NT2/D1 (cell line): ENCODE measurements at regions not wholly inside any gene's neighbourhood (a gene's known extent, or its start where the extent isn't known, plus 50 kb on each side); places are given as distances from the start of the nearest gene placed in this dataset.

Experiments used
- DNase-seq: peaks from one replicate; pipeline ENCODE4 v3.0.0-alpha.2; 2011; ENCODE audit warnings: low read depth, low spot score
- H3K27me3 ChIP-seq: 2 replicates; pipeline ENCODE4 v1.6.0; 2011; ENCODE audit warnings: mild to moderate bottlenecking; ENCODE audit not compliant: insufficient read length, insufficient read depth
- H3K36me3 ChIP-seq: 2 replicates; pipeline ENCODE4 v1.6.1; 2011; ENCODE audit warnings: mild to moderate bottlenecking, low read length, mixed read lengths; ENCODE audit not compliant: insufficient read depth, insufficient read length
- H3K4me1 ChIP-seq: 2 replicates; pipeline ENCODE4 v1.5.1; 2011; ENCODE audit not compliant: insufficient read depth, insufficient read length
- H3K4me3 ChIP-seq: 2 replicates; pipeline ENCODE4 v1.5.1; 2011; ENCODE audit warnings: low read depth; ENCODE audit not compliant: insufficient read length
- H3K9ac ChIP-seq: 2 replicates; pipeline ENCODE4 v1.6.0; 2011; ENCODE audit warnings: low read depth; ENCODE audit not compliant: insufficient read length
- H3K9me3 ChIP-seq: 2 replicates; pipeline ENCODE4 v1.5.1; 2011; ENCODE audit warnings: mild to moderate bottlenecking, low read length; ENCODE audit not compliant: insufficient read depth
- SUZ12 ChIP-seq: IDR thresholded peaks from 2 replicates; pipeline ENCODE4 v1.6.1; 2011; ENCODE audit not compliant: insufficient read length, insufficient read depth; ENCODE audit errors: extremely low read depth
- YY1 ChIP-seq: IDR thresholded peaks from 2 replicates; pipeline ENCODE4 v1.6.1; 2011; ENCODE audit not compliant: insufficient read length, insufficient read depth
- ZNF274 ChIP-seq: IDR thresholded peaks from 2 replicates; pipeline ENCODE4 v1.6.1; 2011; ENCODE audit warnings: mild to moderate bottlenecking, low read depth, low read length

DNA sequence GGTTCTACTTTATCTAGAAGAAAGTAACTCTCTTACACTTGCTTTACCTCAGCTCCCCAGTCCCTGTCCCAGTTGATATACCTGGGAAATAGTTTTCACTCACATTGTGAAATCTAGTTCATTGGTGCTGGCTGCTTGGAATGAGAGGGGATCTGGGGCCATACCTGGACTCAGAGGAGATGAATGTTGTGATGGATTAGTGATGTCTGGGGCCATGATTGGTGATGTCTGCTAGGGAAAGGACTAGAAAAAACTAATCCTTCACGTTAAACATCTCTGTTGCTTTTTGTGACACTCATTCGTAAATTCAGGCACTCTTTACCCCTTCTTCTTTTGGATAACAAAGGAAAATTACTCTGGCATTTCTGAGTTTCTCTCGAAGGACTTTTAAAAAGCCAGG lies 152.4 kb downstream of the RAB11FIP2 start:
- H3K4me1 ChIP-seq: no peaks in the 10 kb centered on the region
- no peak for DNase-seq
- no peak for TF ChIP-seq ZNF274
- no peak for TF ChIP-seq SUZ12
- no peak for TF ChIP-seq YY1
- no peaks in the 10 kb centered on the region for H3K27me3 ChIP-seq
- H3K9me3 ChIP-seq: peaks cover 4% of the 10 kb centered on the region; the same call in 1 of the 2 replicates
- H3K9ac ChIP-seq: no peak overlapping the region
- H3K36me3 ChIP-seq: no peaks in the 10 kb centered on the region
- H3K4me3 ChIP-seq: no peak overlapping the region

DNA sequence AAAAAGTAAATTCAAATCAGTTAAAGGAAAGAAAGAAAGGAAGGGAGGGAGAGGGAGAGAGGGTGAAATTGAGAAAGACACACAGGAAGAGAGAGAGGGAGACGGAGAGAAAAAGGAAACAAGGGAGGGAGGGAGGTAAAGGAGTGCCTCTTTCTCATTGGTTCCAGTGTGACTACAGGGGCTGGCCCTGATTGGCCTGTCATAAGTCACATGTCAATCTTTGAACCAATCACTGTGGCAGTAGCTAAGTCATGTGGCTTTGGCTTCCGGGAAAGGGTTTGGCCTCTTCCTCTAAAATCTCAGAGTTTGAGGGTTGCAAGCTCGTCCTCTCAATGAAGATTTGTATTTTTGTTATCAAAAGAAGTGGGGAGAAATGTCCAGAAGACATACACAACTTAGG lies 150.2 kb downstream of the RAB11FIP2 start:
- Histone ChIP-seq H3K9me3 (peaks cover 4% of the 10 kb centered on the region; the same call in 1 of the 2 replicates), H3K27me3 (no peaks in the 10 kb centered on the region), H3K36me3 (no peaks in the 10 kb centered on the region), H3K9ac (no peak overlapping the region), H3K4me3 (no peak overlapping the region), H3K4me1 (no peaks in the 10 kb centered on the region)
- TF ChIP-seq SUZ12: no peak
- no peak for TF ChIP-seq ZNF274
- TF ChIP-seq YY1: no peak
- no peak for DNase-seq

DNA sequence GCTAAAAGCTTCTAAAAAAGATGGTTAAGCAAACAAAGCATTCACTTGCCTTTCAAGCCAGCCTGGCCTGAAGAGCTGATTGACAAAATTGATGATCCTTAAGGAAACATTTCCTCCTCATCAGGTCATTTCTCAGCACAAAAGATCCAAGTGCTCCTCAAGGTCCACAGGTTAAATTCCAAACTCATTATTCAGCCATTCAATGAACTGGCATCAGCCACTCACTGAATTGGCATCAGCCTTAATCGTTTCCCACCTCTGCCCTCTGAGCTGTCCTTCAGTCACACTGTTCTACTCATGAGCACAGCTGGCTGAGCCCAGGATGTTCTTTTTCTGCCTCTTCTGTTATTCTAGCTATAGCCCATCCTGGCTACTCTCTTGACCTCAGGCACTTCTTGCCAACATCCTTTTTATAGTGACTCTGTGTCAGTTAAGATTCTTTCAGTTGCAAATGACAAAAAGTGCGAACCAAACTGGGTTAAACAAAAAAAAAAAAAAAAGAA lies 147.5 kb downstream of the RAB11FIP2 start:
- Histone ChIP-seq H3K4me1 (no peaks in the 10 kb centered on the region), H3K36me3 (no peaks in the 10 kb centered on the region), H3K9ac (no peak overlapping the region), H3K27me3 (no peaks in the 10 kb centered on the region), H3K9me3 (peaks cover 4% of the 10 kb centered on the region; the same call in 1 of the 2 replicates), H3K4me3 (no peak overlapping the region)
- no peak for DNase-seq
- TF ChIP-seq YY1 (no peak), ZNF274 (no peak), SUZ12 (no peak)

DNA sequence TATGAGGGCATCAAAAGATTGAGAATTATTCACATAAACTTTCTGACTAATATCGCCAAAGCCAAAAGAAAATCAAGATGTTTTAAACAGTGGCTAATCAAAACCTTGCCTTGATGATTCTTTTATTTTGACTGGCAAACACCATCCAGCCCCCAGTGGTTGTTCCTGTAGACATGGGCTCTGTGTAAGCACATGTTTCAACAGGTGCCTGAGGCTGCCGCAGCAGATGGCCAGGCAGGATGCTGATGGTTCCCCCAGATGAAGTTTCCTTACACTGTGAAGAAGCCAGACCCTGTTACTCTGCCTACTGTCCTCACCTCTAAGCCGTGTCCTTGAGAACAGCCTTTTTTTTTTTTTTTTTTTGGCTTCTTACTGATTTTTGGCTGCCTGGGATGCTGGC lies 146.5 kb downstream of the RAB11FIP2 start:
- Histone ChIP-seq H3K27me3 (no peaks in the 10 kb centered on the region), H3K36me3 (no peaks in the 10 kb centered on the region), H3K4me1 (no peaks in the 10 kb centered on the region), H3K4me3 (no peak overlapping the region), H3K9me3 (peaks cover 4% of the 10 kb centered on the region; the same call in 1 of the 2 replicates), H3K9ac (no peak overlapping the region)
- no peak for DNase-seq
- no peak for TF ChIP-seq ZNF274
- no peak for TF ChIP-seq SUZ12
- TF ChIP-seq YY1: no peak

DNA sequence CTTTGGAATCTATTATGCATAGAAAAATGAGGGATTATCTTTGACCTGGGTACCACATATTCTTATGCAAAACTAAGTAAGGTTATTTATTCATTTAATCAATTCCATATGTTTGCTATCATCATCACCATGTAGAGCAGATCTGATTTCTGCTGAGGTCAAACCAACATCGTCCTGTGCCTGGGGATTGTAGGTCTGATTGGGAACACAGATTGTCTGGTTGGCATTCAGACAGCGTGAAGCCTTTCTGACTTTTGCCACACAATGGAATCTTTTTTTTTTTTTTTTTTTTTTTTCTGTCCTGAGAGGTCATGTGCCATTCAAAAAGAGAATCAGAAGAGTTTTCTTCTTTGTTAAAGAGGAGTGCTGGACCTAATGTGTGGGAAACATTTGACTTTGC lies 142.9 kb downstream of the RAB11FIP2 start:
- TF ChIP-seq ZNF274 (no peak), YY1 (no peak), SUZ12 (no peak)
- H3K4me1 ChIP-seq: no peaks in the 10 kb centered on the region
- DNase-seq: no peak
- H3K27me3 ChIP-seq: no peaks in the 10 kb centered on the region
- no peak overlapping the region for H3K4me3 ChIP-seq
- H3K36me3 ChIP-seq: no peaks in the 10 kb centered on the region
- H3K9ac ChIP-seq: no peak overlapping the region
- no peaks in the 10 kb centered on the region for H3K9me3 ChIP-seq

DNA sequence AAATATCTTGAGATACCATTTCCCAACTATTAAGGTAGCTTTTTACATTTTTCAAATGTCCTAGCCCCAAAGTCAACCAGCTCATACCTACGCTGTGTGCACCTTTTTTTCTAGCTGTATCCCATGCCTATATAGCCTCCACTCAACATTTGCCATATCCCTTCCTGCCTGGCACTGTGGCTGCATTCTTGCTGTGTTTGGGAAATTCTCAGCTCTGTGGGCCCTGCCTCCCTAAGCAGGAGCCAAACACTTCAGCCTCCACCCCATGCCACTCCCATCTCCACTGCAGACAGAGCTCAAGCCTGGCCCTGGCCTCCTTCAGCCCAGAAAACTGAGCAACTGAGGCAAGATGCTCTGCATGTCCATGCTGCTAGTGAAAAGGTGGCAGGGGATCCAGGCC lies 141.3 kb downstream of the RAB11FIP2 start:
- no peak overlapping the region for H3K9ac ChIP-seq
- no peak for TF ChIP-seq SUZ12
- TF ChIP-seq ZNF274: no peak
- no peak for TF ChIP-seq YY1
- H3K9me3 ChIP-seq: no peaks in the 10 kb centered on the region
- DNase-seq: no peak
- no peaks in the 10 kb centered on the region for H3K27me3 ChIP-seq
- no peaks in the 10 kb centered on the region for H3K36me3 ChIP-seq
- no peak overlapping the region for H3K4me3 ChIP-seq
- no peaks in the 10 kb centered on the region for H3K4me1 ChIP-seq

DNA sequence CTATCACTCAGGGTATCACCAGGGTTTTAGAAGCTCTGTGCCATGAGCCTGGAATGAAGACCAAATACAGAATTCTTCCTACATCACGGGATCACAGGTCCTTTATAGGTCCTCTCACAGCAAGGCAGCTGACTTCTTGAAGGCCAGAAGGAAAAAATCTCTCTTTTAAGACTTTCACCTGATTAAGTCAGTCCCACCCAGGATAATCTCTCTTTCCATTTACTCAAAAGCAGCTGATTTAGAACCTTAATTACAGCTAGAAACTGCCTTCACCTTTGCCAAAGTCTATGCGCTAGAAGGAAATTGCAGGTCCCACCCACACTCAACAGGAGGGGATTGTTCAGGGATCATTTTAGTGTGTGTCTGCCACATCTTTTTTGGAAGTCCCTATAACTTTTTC lies 135.1 kb downstream of the RAB11FIP2 start:
- no peak overlapping the region for H3K9ac ChIP-seq
- TF ChIP-seq YY1 (no peak), ZNF274 (no peak)
- no peaks in the 10 kb centered on the region for H3K27me3 ChIP-seq
- H3K9me3 ChIP-seq: no peaks in the 10 kb centered on the region
- H3K4me1 ChIP-seq: no peaks in the 10 kb centered on the region
- H3K36me3 ChIP-seq: no peaks in the 10 kb centered on the region
- H3K4me3 ChIP-seq: no peak overlapping the region
- no peak for DNase-seq

DNA sequence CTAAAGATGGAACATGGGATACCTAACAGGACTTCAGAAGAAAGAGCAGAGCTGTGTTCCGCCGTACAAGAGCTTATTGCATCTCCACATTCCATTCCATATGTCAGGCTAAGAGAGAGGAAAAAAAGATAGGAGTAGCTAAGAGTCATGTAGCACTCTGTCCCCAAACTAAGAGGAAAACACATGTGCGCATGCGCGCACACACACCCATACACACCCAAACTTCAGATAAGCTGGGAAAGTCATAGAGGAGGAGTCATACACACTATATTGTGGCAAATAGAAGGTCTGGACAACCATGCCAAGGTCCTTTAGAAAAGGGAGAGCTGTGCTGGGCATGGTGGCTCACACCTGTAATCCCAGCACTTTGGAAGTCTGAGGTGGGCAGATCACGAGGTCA lies 132.4 kb downstream of the RAB11FIP2 start:
- no peak for DNase-seq
- Histone ChIP-seq H3K4me3 (no peak overlapping the region), H3K36me3 (no peaks in the 10 kb centered on the region), H3K4me1 (no peaks in the 10 kb centered on the region), H3K27me3 (no peaks in the 10 kb centered on the region), H3K9ac (no peak overlapping the region), H3K9me3 (no peaks in the 10 kb centered on the region)
- TF ChIP-seq SUZ12: no peak
- TF ChIP-seq YY1: no peak
- TF ChIP-seq ZNF274: no peak
